Osteocyte (in vitro differentiated cells): ENCODE measurements at regions not wholly inside any gene's neighbourhood (a gene's known extent, or its start where the extent isn't known, plus 50 kb on each side); places are given as distances from the start of the nearest gene placed in this dataset.

Source experiments
- DNase-seq: peaks from one replicate; pipeline ENCODE4 v3.0.0; 2021; ENCODE audit warnings: mixed read lengths; ENCODE audit not compliant: unreplicated experiment; ENCODE audit errors: extremely low spot score
- H3K27ac Mint-ChIP-seq: one replicate; pipeline ENCODE4 v1.8.0; 2021; ENCODE audit warnings: mild to moderate bottlenecking, mixed read lengths; ENCODE audit not compliant: unreplicated experiment
- H3K27me3 Mint-ChIP-seq: one replicate; pipeline ENCODE4 v1.8.0; 2021; ENCODE audit warnings: mixed read lengths; ENCODE audit not compliant: unreplicated experiment
- H3K36me3 Mint-ChIP-seq: one replicate; pipeline ENCODE4 v1.8.0; 2021; ENCODE audit warnings: mixed read lengths; ENCODE audit not compliant: unreplicated experiment
- H3K4me1 Mint-ChIP-seq: one replicate; pipeline ENCODE4 v1.8.0; 2021; ENCODE audit warnings: mixed read lengths; ENCODE audit not compliant: unreplicated experiment
- H3K4me3 Mint-ChIP-seq: one replicate; pipeline ENCODE4 v1.8.0; 2021; ENCODE audit warnings: mild to moderate bottlenecking, moderate library complexity, mixed read lengths; ENCODE audit not compliant: unreplicated experiment
- H3K9me3 Mint-ChIP-seq: one replicate; pipeline ENCODE4 v1.8.0; 2021; ENCODE audit warnings: mixed read lengths; ENCODE audit not compliant: unreplicated experiment
- TF ChIP-seq, protein P1 (sequence below): fragments of 200-600 bp; sonication (generic); IDR thresholded peaks from 2 replicates; pipeline ENCODE4 v1.5.0; 2021; ENCODE audit warnings: antibody characterized with exemption, mild to moderate bottlenecking, moderate library complexity

DNA sequence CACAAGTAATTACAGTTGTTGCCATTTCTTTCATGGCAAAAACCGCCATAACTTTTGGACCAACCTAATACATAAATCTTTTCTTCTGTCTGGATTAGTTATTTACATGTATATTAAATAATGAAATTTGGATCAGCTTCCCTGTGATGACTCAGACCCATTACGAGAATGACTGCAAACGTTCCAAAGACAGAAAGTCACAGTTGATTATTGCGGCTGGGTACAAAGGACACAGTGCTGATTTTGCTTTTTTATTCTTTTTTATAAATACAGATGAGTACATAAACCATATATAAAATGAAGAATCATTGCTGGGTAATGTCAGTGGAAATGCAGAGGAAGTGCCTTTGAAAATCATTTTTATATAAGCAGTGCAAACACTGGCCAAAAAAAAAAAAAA, 126.2 kb downstream of the TWIST2 start:
- Mint-ChIP-seq H3K4me3 (no peak overlapping the region), H3K4me1 (peaks cover 34% of the 10 kb centered on the region), H3K9me3 (peaks cover 12% of the 10 kb centered on the region), H3K27me3 (peaks cover 3% of the 10 kb centered on the region), H3K36me3 (no peaks in the 10 kb centered on the region), H3K27ac (no peak overlapping the region)
- no peak for DNase-seq
- TF ChIP-seq, protein P1, sequence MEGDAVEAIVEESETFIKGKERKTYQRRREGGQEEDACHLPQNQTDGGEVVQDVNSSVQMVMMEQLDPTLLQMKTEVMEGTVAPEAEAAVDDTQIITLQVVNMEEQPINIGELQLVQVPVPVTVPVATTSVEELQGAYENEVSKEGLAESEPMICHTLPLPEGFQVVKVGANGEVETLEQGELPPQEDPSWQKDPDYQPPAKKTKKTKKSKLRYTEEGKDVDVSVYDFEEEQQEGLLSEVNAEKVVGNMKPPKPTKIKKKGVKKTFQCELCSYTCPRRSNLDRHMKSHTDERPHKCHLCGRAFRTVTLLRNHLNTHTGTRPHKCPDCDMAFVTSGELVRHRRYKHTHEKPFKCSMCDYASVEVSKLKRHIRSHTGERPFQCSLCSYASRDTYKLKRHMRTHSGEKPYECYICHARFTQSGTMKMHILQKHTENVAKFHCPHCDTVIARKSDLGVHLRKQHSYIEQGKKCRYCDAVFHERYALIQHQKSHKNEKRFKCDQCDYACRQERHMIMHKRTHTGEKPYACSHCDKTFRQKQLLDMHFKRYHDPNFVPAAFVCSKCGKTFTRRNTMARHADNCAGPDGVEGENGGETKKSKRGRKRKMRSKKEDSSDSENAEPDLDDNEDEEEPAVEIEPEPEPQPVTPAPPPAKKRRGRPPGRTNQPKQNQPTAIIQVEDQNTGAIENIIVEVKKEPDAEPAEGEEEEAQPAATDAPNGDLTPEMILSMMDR = no peak

DNA sequence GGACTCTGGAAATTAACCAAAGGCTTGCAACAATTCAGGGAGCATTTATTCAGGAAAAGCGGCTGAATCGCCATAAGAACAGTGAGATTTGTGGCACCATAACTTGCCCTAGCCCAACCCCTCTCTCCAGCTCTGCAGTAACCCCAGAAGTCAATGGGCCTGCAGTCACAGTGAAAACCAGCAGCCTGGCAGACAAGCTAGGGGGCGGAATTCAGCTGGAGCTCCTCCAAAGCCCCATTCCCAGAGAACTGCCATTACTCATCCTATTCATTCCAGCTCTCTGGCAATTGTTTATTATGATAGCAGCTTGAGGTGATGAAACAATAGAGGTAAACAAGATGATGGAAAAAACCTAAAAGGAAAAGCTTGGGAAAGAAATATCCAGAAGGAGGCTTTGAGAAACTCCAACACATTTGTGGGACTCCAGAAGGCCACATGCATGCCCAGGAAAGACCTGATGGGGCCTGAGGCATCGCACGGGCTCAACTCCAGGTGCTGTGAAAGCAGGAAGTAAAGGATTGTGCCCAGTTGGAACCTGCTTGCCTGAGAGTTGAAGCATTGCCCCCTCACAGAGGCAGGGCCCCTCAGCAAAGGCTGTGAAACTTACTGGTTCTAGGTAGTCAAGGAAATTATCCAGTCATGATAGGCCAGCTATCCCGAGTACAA, 126.7 kb downstream of the TWIST2 start:
- H3K36me3 Mint-ChIP-seq = no peaks in the 10 kb centered on the region
- no peak overlapping the region for H3K4me3 Mint-ChIP-seq
- no peak for DNase-seq
- H3K27ac Mint-ChIP-seq = no peak overlapping the region
- H3K27me3 Mint-ChIP-seq = peaks cover 3% of the 10 kb centered on the region
- H3K9me3 Mint-ChIP-seq = peaks cover 16% of the 10 kb centered on the region
- TF ChIP-seq, protein P1 = no peak
- peaks cover 30% of the 10 kb centered on the region for H3K4me1 Mint-ChIP-seq

DNA sequence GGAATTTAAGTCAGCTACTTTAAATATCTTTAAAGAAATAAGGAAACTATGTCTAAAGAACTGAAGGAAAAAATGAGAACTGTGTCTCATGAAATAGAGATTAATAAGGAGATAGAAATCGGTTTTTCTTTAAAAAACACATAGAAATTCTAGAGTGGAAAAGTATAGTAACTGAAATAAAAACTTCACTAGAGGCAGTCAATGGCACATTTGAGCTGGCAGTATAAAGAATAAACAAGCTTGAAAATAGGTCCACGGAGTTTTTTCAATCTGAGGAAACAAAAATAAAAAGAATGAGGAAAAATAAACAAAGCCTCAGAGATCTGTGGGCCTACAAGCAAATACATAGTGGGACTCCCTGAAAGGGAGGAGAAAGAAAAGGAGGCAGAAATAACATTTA, 127.5 kb downstream of the TWIST2 start:
- TF ChIP-seq, protein P1 = no peak
- peaks cover 18% of the 10 kb centered on the region for H3K9me3 Mint-ChIP-seq
- peaks cover 3% of the 10 kb centered on the region for H3K27me3 Mint-ChIP-seq
- peaks cover 30% of the 10 kb centered on the region for H3K4me1 Mint-ChIP-seq
- H3K36me3 Mint-ChIP-seq = no peaks in the 10 kb centered on the region
- H3K27ac Mint-ChIP-seq = no peak overlapping the region
- H3K4me3 Mint-ChIP-seq = no peak overlapping the region
- DNase-seq = no peak

GRCh38 chr2:238978497-238978896, 130.6 kb downstream of the TWIST2 start:
- no peak for DNase-seq
- H3K27ac Mint-ChIP-seq = peak overlapping the region; percentile 19

DNA sequence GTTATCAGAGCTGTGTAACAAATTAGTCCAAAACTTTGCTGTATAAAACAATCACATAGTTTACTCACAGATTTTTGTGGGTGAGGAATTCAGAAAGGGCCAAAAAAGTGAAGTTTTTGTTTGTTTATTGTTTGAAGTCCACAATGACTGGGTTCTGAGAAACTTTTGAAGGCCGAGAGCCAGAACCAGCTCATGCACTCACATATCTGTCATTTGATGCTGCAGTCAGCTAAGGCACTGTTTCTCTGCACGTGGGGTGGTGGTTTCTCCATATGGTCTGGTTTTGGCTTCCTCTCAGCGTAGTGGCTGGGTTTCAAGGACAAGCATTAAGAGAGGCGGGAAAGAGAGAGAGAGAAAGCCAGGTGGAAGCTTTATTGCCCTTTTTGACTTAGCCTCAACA, 131.8 kb downstream of the TWIST2 start:
- DNase-seq = peak; percentile 36

More at GRCh38 chr2:238978497-238978896, 130.6 kb downstream of the TWIST2 start:
- Mint-ChIP-seq H3K36me3 (no peaks in the 10 kb centered on the region), H3K9me3 (peaks cover 18% of the 10 kb centered on the region), H3K4me1 (peaks cover 19% of the 10 kb centered on the region), H3K4me3 (no peak overlapping the region), H3K27me3 (peaks cover 6% of the 10 kb centered on the region)
- TF ChIP-seq, protein P1 = no peak

More for the DNA sequence above, 131.8 kb downstream of the TWIST2 start:
- peaks cover 7% of the 10 kb centered on the region for H3K4me1 Mint-ChIP-seq
- TF ChIP-seq, protein P1 = no peak
- H3K9me3 Mint-ChIP-seq = peaks cover 18% of the 10 kb centered on the region
- no peaks in the 10 kb centered on the region for H3K36me3 Mint-ChIP-seq
- H3K27ac Mint-ChIP-seq = no peak overlapping the region
- H3K4me3 Mint-ChIP-seq = no peak overlapping the region
- peaks cover 6% of the 10 kb centered on the region for H3K27me3 Mint-ChIP-seq
